HG03064 (cell line): ENCODE measurements at regions not wholly inside any gene's neighbourhood (a gene's known extent, or its start where the extent isn't known, plus 50 kb on each side); places are given as distances from the start of the nearest gene placed in this dataset.

Source experiments
- ATAC-seq: cut with Tn5 transposase; IDR thresholded peaks from one replicate; pipeline ENCODE4 v1.9.1; 2021; ENCODE audit warnings: low read depth; ENCODE audit not compliant: unreplicated experiment

GRCh38 chr16:13781169-13781564 is 138.8 kb upstream of the ERCC4 start:
- no peak for ATAC-seq

DNA sequence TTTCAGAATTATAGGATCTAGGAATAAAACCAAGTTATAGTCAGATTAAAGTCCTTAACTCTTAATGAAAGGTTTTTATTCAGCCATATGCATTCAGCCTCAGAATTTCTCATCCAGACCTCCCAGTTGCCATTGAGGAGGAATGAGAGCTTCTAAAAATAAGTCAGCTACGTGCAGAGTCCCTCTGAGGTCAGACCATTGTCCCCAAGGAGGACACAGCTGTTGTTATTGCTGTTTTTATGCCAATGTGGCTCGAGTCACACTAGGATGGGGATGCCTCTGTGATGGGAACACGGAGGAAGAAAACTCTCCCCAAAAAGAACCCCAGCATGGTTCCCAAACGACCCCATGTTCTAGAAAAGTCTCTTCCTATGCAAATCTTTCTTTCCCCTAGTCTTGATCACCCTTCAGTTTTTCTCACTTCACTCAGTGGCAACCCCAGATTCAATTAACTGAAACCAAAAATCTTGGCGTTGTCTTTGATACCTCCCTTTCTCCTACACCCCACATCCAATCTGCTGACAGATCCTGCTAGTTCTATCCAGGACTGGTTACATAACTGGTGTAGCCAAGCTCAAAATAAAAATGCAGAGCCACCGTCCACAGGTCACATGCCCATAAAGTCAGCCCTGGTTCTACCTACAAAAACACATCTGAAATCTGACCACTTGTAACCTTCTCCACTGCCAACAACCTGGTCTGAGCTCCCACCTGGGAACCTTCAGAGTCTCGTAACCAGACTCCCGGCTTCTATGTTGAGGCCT is 138.2 kb upstream of the ERCC4 start:
- ATAC-seq = no peak

DNA sequence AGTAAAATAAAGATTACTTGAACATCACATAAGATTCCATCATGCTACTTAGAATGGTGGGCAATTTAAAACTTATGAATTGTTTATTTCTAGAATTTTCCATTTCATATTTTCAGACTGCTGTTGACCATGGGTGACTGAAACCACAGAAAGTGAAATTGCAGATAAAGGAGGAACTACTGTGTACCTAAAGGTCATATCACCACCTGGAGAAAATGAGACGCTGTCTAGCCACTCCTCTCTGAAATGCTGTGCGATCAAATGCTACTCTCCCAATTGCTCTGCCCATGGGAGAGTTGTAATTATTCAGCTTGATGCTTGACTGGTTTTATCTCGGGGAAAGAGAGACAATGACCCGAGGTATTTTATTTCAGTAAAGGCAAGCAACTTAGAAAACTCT is 128.9 kb upstream of the ERCC4 start:
- ATAC-seq = no peak

DNA sequence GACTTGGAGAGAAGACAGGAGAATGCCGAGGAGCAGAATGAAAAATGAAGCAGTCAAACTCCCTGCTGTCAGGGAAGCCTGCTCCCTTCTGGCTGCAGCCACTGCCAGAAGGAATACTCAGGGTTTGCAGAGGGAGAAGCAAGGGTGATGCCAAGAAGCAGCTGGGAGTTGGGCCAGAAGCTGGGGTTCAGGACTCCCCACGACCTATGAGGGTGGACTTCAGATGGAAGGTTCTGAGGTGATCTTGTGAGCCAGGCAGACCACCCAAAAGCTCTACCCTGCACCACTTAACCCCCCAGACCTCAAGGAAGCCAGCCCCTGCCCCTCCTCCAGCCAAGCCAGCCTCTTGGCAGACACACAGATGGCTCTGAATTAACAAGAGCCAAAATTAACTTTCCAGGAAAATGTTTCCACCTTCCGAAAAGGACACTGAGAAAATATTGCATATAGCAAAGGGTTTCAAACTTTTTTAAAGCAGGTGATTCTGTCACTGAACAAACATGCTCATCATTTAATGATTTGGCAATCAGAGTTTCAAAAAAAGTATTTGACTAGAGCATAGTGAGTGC is 126.0 kb upstream of the ERCC4 start:
- no peak for ATAC-seq

DNA sequence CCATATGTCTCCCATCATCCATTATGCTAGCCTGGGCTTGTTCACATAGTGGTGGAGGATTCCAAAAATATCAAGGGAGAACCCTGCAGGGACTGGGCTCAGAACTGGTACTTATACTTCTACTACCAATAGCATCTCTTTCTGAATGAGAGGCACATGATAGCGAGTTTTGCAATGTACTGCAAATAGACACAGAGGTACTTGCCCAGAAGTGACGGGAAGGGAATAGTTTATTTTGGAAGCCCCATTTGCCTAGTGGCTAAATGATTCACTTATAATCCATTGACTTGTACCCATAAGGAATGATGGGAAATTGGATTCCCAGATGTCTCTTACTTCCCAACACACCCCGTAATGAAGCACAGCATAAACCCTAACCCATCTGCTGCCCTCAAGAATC is 124.8 kb upstream of the ERCC4 start:
- no peak for ATAC-seq

DNA sequence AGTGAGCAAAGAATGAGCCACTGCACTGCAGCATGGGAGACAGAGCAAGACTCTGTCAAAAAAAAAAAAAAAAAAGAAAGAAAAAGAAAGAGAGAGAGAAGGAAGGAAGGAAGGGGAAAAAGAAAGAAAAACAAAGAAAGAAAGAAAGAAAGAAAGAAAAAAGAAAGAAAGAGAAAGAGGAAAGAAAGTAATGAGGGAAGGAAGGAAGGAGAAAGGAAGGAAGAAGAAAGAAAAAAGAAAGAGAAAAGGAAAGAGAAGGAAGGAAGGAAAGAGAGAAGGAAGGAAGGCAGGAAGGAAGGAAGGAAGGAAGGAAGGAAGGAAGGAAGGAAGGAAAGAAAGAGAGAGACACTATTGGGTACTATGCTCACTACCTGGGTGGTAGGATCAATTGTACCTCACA is 122.2 kb upstream of the ERCC4 start:
- ATAC-seq = no peak

GRCh38 chr16:13798211-13798610 is 121.7 kb upstream of the ERCC4 start:
- no peak for ATAC-seq

DNA sequence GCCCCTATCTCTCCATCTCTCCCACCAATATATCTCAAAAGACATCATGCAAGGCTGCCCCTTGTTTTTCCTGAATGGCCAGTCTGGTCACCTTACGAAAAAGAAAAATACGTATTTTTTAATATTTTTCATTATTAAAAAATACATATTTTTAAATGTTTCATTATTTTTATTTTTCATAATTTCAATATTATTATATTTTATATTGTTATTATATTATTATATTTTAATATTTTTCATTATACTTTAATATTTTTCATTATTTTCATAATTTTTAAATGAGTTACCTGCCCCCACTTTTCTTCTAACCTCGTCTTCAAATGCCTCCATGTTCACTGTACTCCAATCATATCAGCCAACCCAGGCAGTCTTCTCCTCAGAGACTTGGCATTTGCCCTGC is 116.0 kb upstream of the ERCC4 start:
- ATAC-seq = no peak

- no peak for ATAC-seq
Observed at GRCh38 chr16:13805951-13806350, 114.0 kb upstream of the ERCC4 start.

- no peak for ATAC-seq
Observed at GRCh38 chr16:13806671-13807070, 113.3 kb upstream of the ERCC4 start.

DNA sequence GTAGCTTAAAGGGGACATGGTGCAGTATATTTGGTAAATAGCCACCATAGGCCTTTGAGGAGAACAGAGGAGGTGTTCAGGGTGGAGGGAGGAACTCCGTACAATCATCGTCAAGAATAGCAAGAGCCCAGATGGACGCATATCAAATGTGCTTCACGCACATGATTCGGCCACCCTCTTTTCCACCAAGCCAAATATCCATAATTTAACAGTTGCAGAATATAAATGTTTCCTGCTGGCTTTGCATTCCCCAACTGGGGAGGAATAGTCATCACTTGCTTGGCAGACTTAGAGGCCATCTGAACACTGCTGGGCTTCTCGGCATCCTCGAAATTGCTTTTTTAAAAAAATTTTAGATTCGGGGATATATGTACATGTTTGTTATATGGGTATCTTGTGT is 111.9 kb upstream of the ERCC4 start:
- no peak for ATAC-seq

- ATAC-seq = no peak
Observed at GRCh38 chr16:13809765-13810164, 110.2 kb upstream of the ERCC4 start.

DNA sequence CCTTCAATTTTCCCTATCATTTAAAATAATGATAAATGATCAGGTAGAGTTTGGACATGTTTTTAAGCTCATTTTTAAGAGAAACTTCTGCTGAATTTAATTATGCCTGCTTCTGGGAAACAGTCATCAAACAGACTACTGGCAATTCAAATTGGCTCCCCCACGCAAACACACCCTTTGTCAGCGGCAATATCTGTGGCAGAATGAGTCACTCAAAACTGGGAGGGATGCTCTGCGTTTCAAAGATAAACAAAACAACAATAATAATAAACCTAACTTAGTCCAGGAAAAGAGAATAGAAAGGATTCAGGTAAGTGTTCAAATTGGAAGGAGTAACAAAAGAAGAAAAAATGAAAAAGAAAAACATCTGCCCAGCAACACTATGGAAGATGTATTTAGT is 108.1 kb upstream of the ERCC4 start:
- ATAC-seq = no peak

GRCh38 chr16:13816701-13817100 is 103.3 kb upstream of the ERCC4 start:
- no peak for ATAC-seq

DNA sequence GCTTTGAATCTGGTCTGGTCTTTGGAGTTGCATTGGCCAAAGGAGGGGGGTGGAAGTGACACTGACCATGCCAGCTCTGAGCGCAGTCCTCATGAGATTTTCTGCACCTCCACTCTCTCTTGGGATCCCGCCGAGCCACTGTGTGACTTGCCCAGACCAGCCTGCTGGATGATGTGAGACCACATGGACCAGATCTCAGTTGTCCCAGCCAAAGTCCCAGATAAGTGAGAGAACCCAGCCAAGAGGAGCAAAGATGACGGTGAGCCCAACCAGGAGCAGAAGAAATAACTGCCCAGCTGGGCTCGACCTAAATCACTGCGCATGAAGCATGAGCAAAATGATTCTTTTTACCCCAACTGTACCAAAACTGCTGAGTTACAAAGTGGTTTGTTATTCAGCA is 96.5 kb upstream of the ERCC4 start:
- no peak for ATAC-seq

- no peak for ATAC-seq
Observed at GRCh38 chr16:13829697-13830299, 90.2 kb upstream of the ERCC4 start.

- no peak for ATAC-seq
Observed at GRCh38 chr16:13833515-13833914, 86.4 kb upstream of the ERCC4 start.

- ATAC-seq = no peak
Observed at GRCh38 chr16:13835387-13835786, 84.6 kb upstream of the ERCC4 start.

- no peak for ATAC-seq
Observed at GRCh38 chr16:13835935-13836730, 83.8 kb upstream of the ERCC4 start.

DNA sequence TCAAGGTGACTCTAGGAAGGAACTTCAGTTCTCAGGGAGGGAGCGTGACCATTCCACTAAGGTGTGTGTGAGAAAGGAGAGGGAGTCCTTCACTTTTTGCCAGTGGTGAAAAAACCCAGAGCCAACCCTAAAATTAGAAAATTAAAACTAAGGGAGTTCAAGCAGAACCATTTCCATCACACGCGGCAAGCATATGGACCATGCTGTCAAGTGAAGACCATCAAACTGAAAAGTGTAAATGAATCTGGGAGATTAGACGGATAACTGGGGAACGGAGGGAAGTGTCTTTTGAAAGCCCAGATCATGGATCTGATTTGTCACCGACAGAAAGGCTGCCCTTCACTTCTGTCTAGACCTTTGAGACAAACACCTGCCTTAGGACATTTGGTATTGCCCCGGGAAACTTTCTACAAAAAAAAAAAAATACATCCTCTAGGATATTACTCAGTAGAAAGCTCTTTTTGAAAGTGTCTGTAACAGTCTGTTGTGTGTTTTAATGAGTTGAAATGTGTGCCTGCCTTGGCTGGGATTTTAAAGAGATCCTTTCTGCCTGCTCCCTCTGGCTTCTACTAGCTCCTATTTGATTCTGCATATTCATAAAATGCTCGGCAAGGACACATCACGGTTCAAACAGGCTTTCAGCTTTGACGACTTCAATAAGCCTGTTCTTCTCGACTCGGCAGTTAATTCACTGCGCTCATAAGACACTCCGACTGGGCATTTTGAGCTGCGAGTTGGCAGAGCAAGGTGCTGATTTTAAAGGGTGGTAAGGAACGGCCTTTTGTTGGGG is 81.4 kb upstream of the ERCC4 start:
- ATAC-seq = no peak

DNA sequence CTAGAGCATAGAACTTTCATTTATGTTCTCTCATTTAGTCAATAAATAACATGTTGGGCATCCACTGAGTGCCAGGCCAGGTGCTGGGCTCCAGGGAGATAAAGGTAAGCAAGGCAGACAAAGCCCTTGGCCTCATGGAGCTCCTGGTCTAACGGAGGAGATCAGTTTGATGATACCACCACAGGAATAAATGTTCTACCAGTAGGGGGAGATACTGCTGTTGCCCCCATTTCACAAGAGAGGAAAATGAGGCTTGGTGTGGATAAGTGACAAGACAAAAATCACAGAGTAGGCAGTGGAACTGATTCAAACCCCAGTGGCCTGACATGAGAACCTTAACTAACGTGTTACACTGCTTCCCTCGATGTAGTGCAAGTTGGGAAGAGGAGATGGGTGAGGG is 80.4 kb upstream of the ERCC4 start:
- ATAC-seq = no peak
